GM12892 (cell line): ENCODE measurements at regions not wholly inside any gene's neighbourhood (a gene's known extent, or its start where the extent isn't known, plus 50 kb on each side); places are given as distances from the start of the nearest gene placed in this dataset.
"Not testable (repeated sequence)": the region's sequence is repeated elsewhere in the genome, so short reads cannot be mapped to it uniquely, and the experiment has no call there.

Source experiments
- DNase-seq: peaks from one replicate; pipeline ENCODE4 v3.0.0; 2011; ENCODE audit not compliant: insufficient read length
- FAIRE-seq: peaks from 2 replicates; lab custom pipeline; 2011; peaks lifted over from hg19 to GRCh38; lab: Jason Lieb, UNC
- POLR2A ChIP-seq: IDR thresholded peaks from 2 replicates; pipeline ENCODE4 v1.6.1; 2011; ENCODE audit warnings: low read depth, low read length, control low read depth
- POLR2AphosphoS5 ChIP-seq: IDR thresholded peaks from 2 replicates; pipeline ENCODE4 v1.6.1; 2011; ENCODE audit warnings: low read depth, low read length, control low read depth
- TAF1 ChIP-seq: IDR thresholded peaks from 2 replicates; pipeline ENCODE4 v1.6.1; 2011; ENCODE audit warnings: low read depth, mild to moderate bottlenecking, control low read depth, low read length, borderline replicate concordance

DNA sequence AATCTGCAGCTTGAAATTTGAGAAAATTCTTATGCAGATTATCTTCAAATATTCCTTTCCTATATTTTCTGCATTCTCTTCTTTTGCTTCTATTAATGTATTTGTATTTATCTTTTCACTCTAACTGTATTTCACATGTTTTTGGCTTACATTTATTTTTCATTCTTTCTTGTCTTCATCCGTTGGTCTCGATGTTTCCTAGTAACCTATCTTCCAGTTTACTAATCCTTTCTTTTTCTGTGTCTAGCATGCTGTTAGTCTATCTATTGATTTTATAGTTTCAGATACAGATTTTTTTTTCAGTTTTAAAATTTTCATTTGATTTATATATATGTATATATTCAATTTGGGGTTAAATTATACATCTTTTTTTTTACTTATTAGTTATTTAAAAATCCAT lies 556.2 kb downstream of the RFPL4B start:
- TF ChIP-seq POLR2A (no peak), TAF1 (no peak), POLR2AphosphoS5 (no peak)
- DNase-seq (no peak), FAIRE-seq (no peak)

- DNase-seq (no peak), FAIRE-seq (no peak)
- TF ChIP-seq POLR2AphosphoS5, result no peak
- no peak for TF ChIP-seq TAF1
- TF ChIP-seq POLR2A, result no peak
Observed at GRCh38 chr6:112906726-112907125, 559.6 kb downstream of the RFPL4B start.

DNA sequence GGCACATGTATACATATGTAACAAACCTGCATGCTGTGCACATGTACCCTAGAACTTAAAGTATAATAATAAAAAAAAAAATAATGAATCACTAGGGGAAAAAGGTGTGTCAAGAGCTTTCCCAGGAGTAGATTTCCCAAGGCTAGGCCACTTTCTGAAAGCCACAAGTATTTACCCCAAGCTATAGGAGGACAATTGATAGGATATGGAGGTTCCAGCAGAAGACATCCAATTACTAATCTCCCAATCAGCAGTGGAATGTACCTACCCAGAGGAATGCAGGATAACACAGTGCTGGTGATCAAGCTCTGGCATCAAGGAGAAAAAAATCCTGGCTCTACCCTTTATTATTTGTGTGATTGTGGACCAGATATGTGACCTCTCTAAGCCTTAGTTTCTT lies 562.7 kb downstream of the RFPL4B start:
- FAIRE-seq, result no peak
- TF ChIP-seq POLR2AphosphoS5 (no peak), TAF1 (no peak)
- DNase-seq, result no peak

GRCh38 chr6:112910256-112910655 lies 563.1 kb downstream of the RFPL4B start:
- DNase-seq, result no peak
- TF ChIP-seq POLR2A (no peak), TAF1 (no peak), POLR2AphosphoS5 (no peak)
- no peak for FAIRE-seq

DNA sequence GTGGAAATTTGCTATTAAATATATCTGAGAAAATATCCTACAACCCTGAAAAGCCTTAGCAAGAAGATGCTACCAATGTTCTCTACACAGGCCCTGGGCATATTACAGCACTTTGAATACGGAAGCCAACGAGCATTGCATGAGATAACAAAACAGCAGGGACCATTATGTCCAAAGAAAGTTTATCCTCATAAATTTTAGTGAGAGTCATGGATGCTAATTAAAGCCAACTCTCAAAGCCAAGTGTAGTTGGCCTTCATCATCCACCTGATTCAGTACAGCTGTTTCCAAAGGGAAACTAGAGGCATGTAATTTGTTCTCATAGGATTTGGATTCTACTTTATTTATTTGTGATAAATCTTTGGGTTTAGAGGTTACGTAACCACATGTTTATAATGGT lies 564.8 kb downstream of the RFPL4B start:
- FAIRE-seq (no peak), DNase-seq (no peak)
- no peak for TF ChIP-seq POLR2AphosphoS5
- no peak for TF ChIP-seq POLR2A
- no peak for TF ChIP-seq TAF1

- DNase-seq (no peak), FAIRE-seq (no peak)
- TF ChIP-seq TAF1 (no peak), POLR2AphosphoS5 (no peak), POLR2A (no peak)
Observed at GRCh38 chr6:112912416-112913101, 565.4 kb downstream of the RFPL4B start.

DNA sequence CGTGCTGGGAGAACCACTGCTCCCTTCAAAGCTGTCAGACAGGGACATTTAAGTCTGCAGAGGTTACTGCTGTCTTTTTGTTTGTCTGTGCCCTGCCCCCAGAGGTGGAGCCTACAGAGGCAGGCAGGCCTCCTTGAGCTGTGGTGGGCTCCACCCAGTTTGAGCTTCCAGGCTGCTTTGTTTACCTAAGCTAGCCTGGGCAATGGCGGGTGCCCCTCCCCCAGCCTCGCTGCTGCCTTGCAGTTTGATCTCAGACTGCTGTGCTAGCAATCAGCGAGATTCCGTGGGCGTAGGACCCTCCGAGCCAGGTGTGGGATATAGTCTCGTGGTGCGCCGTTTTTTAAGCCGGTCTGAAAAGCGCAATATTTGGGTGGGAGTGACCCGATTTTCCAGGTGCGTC lies 572.6 kb downstream of the RFPL4B start:
- not testable (repeated sequence) for DNase-seq, FAIRE-seq

DNA sequence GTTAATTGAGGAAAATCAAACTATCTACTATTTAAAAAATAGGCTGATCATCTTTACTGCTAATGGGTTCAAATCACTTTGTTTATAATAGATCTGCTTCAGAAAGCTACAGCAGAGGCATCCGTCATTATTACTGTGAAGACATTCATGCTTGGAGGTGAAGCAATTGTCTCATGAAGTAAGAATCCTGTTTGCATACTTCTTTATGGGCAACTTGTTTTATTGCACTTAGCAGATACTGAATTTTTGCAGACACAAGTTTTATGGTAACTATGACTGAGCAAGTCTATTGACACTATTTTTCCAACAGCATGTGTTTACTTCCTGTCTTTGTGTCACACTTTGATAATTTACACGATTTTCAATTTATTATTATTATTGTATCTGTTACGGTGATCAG lies 573.9 kb downstream of the RFPL4B start:
- FAIRE-seq (no peak), DNase-seq (no peak)
- TF ChIP-seq POLR2AphosphoS5 (no peak), TAF1 (no peak), POLR2A (no peak)

GRCh38 chr6:112923940-112924587 lies 576.9 kb downstream of the RFPL4B start:
- no peak for FAIRE-seq
- DNase-seq, result no peak

DNA sequence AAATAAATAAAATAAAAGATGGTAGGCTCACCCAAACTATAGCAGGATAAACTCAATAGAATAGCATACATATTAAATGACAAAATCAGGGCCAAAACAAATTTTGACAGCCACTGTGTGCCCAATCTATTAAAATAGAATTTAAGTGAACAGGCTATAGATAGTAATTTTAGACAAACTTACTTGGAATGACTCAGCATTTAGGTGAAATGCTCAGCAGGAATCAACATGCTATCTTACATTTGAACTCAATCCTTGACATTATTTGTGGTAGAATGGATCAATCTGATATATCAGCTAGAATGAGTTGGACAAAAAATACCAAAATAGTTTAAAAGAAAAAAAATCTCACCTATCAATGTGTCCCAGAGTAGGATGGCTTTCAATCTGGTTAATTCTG lies 578.6 kb downstream of the RFPL4B start:
- FAIRE-seq (no peak), DNase-seq (no peak)
- TF ChIP-seq TAF1, result no peak
- TF ChIP-seq POLR2A, result no peak
- no peak for TF ChIP-seq POLR2AphosphoS5

More at GRCh38 chr6:112923940-112924587, 576.9 kb downstream of the RFPL4B start:
- TF ChIP-seq POLR2A, result no peak
- TF ChIP-seq POLR2AphosphoS5, result no peak
- no peak for TF ChIP-seq TAF1

DNA sequence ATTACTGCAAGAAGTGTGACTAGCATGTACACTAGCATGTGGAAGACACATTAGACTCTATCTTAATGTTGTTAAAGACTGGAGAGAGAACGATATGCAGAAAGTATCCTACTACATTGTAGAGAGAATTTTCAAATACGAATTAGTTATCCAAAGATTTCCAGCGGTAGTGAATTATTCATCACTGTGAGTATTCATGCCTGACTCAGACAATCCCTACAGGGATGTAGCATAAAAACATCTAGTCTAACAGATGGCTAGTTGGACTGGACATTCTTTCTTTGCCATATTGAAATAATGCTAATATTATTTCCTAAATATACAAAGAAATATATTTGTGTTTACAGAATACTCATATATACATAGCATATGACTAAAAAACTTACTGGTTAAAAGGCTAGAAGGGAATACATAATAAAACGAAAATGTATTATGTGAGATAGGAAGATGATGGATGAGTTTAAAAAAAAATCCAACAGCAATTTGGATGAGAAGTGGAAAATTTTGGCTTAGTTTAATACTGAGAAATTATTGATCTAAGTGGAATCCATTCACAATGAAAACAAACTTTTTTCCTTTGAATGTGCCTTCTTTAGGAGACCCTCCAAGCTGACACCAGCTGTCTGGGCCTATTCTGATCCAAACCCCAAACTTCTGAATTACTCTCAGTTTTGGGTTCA lies 580.7 kb downstream of the RFPL4B start:
- FAIRE-seq (no peak), DNase-seq (no peak)
- TF ChIP-seq TAF1, result no peak
- no peak for TF ChIP-seq POLR2AphosphoS5
- no peak for TF ChIP-seq POLR2A

- TF ChIP-seq POLR2AphosphoS5 (no peak), TAF1 (no peak), POLR2A (no peak)
- no peak for FAIRE-seq
- DNase-seq, result no peak
Observed at GRCh38 chr6:112929641-112930040, 582.5 kb downstream of the RFPL4B start.
